NCI-H82 treated with DMSO at 0.1 percent for 48 hours (cell line): ENCODE measurements at regions not wholly inside any gene's neighbourhood (a gene's known extent, or its start where the extent isn't known, plus 50 kb on each side); places are given as distances from the start of the nearest gene placed in this dataset.
"Not testable (repeated sequence)": the region's sequence is repeated elsewhere in the genome, so short reads cannot be mapped to it uniquely, and the experiment has no call there.

ENCODE experiments used
- DNase-seq: peaks from one replicate; lab custom pipeline; 2025; ENCODE audit not compliant: unreplicated experiment; lab: John Stamatoyannopoulos, UW

DNA sequence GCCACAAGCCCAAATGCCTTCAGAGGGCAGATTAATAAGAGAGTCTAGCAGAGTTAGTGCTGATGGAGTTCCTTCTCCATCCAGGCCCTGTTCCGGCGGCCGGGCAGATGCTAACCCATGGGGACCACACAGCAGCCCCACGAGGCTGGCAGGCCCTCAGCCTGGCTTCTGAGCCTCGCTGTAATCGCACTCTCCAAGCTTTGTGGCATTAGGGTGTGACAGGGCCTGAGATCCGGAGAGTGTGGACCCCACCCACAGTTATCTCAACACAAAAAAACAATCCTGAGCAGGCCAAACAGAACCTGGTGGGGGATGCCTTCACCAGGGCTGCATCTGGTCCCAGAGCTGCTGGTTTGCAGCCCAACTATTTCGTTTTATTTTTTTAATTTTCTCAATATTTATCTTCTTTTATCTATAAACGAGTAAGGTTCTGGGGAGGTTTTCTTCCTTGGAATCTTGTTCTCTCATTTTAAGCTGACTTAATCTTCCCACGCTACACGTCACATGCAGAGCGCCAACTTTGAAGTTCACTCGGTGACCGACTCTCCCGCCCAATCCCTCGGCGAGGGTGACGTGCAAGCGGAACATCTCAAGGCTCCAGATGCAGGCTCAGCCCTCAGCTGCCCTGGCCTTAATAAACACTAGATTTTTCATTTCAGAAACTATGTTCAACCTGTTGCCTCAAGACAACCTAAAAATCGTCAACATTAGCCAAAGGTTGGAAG, 372.4 kb downstream of the BCL2L11 start:
- DNase-seq, result not testable (repeated sequence)

DNA sequence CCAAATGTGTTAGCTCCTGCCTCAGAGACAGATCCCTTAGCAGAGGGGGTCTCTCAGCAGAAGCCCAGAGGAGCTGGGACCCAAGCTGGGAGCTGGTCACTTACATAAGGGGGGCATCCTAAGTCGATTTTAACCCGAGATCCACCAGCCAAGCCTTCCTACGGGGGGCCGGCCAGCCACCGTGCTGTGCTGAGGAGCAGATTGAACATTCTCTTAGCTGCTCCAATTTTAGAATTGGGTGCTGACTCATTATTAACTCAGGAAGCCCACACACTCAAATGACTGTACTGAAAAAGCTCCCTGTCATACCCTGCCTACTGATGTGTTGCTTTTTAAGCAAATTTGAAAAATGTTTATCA, 373.0 kb downstream of the BCL2L11 start:
- not testable (repeated sequence) for DNase-seq

DNA sequence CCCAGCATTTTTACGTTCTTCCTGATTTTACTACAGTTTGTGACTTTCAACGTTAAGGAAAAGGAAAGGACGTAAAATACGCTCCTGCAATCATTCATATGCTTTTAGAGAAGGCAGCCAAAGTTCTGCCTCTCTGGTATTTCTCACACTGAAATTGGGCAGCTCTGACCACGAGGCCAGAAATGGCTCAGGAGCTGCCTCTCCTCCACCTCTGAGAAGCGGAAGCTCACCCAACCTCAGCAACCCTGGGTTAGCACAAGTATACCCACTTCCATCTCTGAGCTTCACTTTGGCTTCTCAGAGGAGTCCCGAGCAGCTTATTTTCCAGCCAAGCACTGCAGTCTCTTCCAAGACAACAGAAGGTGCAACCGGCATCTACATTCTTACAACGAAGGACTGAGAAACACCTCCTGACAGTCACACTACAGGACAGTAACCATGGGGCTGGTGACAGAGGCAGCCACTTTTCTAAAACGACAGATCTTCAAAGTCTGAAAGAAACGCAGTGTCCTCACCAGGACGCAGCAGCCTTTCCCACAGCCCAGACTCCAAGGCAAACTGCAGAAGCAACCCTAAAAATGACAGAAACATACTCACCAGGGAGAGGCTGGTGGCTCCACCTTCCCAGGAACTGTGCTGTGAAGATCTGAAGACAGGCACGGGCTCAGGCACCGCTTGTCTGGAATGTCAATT, 373.7 kb downstream of the BCL2L11 start:
- not testable (repeated sequence) for DNase-seq

GRCh38 chr2:111494981-111495315, 374.2 kb downstream of the BCL2L11 start:
- DNase-seq, result not testable (repeated sequence)

DNA sequence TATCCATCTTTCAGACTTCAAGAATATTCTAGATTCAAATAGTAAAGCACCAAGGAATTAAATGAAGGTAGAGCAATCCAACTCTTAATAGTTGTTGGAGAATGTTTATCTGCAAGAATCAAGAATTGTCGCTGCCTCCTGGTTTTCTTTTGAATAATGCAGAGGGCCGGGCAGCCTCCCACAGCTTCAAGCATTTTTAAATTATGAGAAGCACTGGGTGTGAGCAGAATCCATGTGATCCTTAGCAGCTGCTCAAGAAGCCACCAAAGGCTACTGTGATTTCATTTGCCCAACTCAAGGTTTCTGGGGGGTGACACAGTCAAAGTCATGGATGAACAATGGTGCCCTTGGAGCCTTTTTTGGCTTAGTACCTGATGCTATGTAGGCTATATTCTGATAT, 374.9 kb downstream of the BCL2L11 start:
- not testable (repeated sequence) for DNase-seq

GRCh38 chr2:111496176-111496575, 375.5 kb downstream of the BCL2L11 start:
- DNase-seq, result not testable (repeated sequence)

GRCh38 chr2:111496860-111497259, 376.1 kb downstream of the BCL2L11 start:
- DNase-seq, result not testable (repeated sequence)

- not testable (repeated sequence) for DNase-seq
Measured at GRCh38 chr2:111497270-111497669, 376.6 kb downstream of the BCL2L11 start.

DNA sequence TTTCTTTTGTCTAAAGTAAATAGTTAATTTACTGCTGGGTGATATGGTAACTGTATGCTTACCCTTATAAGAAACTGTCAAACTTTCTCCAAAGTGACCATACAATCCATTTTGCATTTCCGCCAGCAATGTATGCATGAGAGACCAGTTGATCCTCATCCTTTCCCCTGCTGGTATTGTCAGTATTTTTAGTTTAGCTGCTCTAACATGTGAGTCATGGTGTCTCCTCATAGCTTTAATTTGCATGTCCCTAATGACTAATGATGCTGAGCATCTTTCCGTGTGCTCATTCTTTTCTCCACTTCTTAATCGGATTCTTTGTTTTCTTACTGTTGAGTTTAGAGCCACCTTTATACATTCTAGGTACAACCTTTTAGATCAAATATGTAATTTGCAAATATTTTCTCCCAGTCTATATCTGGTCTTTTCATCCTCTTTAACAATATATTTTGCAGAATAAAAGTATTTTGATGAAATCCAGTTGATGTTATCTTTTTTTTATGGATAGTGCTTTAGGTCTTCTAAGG, 379.9 kb downstream of the BCL2L11 start:
- DNase-seq, result not testable (repeated sequence)

DNA sequence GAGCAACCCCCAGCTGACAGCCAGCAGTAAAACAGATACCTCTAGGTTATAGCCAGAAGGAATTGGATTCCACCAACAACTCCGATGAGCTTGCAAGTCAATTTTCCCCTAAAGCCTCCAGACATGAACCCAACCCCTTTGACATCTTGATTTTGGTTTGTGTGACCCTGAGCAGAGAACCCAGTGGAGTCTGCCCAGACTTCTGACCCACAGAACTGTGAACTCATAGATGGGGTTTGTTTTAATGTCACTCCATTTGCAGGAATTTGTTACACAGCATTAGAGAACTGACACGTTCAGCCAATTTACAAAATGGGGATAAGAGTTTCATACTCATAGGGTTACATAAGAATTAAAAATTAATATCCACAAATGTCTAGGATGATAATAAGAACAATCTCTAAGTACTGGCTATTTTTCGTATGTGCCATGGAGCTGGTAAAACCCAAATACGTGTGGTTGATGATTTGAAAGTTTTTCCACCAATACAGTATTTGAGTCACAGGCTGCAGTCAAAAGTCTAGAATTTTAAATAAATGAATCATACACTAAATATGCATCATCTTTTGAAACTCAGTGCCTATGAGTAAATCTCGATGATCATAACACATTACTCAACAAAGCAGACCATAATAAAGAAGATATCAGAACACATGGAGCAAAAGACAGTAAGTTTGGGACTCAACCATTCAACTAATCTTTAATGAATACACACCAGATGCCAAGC, 380.0 kb downstream of the ANAPC1 start:
- DNase-seq, result not testable (repeated sequence)

GRCh38 chr2:111504571-111504942, 379.4 kb downstream of the ANAPC1 start:
- DNase-seq, result not testable (repeated sequence)

DNA sequence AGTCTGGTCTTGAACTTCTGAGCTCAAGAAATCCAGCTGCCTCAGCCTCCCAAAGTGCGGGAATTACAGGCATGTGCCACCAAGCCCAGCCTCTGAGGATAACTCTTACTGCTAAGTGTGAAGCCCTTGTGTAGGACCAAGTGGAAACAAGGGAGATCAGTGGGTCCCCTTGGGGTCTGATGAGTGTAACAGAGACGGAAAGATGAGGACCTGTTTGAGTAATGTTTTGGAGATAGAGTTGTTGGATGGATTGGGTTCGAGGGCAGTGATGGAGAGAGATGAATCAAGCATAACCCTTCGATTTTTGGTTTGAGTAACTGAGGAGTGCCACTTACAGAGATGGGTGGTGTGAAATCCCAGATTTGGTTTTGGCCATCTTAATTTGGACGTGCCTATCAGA, 378.7 kb downstream of the ANAPC1 start:
- DNase-seq, result not testable (repeated sequence)

- not testable (repeated sequence) for DNase-seq
Measured at GRCh38 chr2:111506936-111507335, 377.1 kb downstream of the ANAPC1 start.

DNA sequence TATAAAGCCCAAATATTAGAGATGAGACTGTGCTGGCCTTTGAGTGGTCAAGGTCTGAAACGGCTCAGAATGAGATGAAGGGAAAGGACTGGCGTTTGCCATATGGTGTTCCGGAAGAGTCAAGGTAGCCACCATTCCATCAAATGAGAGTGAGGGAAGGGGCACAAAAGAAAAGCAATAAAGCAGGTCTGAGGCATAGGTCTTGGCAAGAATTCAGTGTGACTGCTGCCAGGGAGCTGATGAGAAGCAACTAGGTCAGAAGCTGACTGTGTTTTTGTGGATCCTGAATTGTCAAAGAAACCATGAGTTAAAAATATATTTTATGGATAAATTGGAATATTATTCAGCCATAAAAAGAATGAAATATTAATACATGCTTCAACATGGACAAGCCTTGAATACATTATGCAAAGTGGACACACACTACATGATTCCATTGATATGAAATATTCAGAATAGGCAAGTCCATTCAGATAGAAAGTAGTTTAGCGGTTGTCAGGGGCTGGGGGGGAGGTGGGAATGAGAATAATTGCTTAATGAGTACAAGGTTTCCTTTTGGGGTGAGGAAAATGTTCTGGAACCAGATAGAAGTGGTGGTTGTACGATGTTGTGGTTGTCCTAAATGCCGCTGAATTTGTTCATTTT, 374.6 kb downstream of the ANAPC1 start:
- DNase-seq, result not testable (repeated sequence)

GRCh38 chr2:111510384-111510783, 373.6 kb downstream of the ANAPC1 start:
- DNase-seq, result not testable (repeated sequence)

DNA sequence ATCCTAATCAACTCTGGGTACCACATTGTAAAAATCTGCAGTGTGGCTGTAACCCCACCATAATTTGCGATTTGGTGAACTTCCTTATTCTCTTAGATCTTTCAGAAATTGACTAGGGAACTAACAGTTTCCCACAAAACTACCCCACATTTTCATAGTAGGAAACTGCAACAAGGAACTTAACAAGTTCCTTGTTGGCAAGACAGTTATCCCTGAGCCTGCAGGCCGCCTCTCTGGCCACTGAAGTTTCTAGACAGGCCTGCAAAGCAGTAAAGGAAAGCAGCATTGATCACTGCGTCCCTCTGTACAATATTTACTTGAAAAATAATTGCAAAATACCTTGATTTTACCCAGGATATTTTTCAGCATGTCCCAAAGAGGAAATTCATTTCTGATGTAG, 372.9 kb downstream of the ANAPC1 start:
- not testable (repeated sequence) for DNase-seq

DNA sequence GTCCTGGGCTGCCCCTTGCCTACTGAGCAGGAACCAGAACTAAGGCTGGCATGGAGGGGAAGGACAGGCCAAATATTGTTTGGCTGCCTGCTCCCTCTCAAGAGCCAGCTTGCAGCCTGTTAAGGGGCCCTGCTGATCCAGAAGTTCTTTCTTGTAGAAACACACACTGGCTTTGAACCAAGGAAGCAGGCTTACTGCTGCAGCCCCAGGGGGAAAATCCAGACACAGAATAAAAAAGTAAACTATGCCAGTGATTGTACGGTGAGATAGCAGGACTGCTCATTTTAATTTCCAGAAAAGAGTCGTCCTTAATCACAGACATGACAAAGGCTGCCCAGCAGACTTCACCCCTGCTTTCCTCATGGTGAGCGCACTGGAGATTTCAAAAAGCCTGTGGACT, 371.6 kb downstream of the ANAPC1 start:
- DNase-seq, result not testable (repeated sequence)

DNA sequence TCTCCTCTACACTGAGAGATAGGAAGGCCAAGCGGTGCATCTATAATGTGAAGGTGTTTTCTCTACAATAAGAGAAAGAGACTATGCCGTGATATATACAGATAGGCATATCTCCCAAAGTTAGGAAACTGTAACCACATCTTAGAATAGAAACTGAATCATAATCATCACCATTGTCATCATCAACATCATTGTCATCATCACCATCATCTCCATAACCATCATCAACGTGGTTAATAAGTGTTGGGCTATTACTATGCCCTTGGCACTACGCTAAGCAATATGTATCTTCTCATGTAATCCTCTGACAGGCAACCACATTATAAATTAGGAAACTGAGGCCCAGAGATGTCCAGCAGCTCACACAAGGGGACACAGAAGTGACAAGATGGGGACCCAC, 369.9 kb downstream of the ANAPC1 start:
- DNase-seq, result not testable (repeated sequence)

- not testable (repeated sequence) for DNase-seq
Measured at GRCh38 chr2:111517050-111517720, 366.8 kb downstream of the ANAPC1 start.

GRCh38 chr2:111517721-111518053, 366.3 kb downstream of the ANAPC1 start:
- DNase-seq, result not testable (repeated sequence)

- no peak for DNase-seq
Measured at GRCh38 chr2:111519071-111519470, 364.9 kb downstream of the ANAPC1 start.
